SH-SY5Y (cell line): ENCODE measurements at regions not wholly inside any gene's neighbourhood (a gene's known extent, or its start where the extent isn't known, plus 50 kb on each side); places are given as distances from the start of the nearest gene placed in this dataset.

Experiments used
- GATA2 ChIP-seq: IDR thresholded peaks from 2 replicates; pipeline ENCODE4 v1.6.1; 2011; ENCODE audit warnings: mild to moderate bottlenecking, low read depth, low read length
- GATA3 ChIP-seq: IDR thresholded peaks from 2 replicates; pipeline ENCODE4 v1.6.1; 2011; ENCODE audit warnings: low read depth, mild to moderate bottlenecking, low read length, moderate library complexity

- TF ChIP-seq GATA2 (no peak), GATA3 (no peak)
Observed at GRCh38 chr18:43524260-43524659, 247.0 kb upstream of the SYT4 start.

GRCh38 chr18:43525169-43525568 is 247.9 kb upstream of the SYT4 start:
- peak; percentile 28; the same call in 1 of the 2 replicates for TF ChIP-seq GATA2
- TF ChIP-seq GATA3, result no peak

DNA sequence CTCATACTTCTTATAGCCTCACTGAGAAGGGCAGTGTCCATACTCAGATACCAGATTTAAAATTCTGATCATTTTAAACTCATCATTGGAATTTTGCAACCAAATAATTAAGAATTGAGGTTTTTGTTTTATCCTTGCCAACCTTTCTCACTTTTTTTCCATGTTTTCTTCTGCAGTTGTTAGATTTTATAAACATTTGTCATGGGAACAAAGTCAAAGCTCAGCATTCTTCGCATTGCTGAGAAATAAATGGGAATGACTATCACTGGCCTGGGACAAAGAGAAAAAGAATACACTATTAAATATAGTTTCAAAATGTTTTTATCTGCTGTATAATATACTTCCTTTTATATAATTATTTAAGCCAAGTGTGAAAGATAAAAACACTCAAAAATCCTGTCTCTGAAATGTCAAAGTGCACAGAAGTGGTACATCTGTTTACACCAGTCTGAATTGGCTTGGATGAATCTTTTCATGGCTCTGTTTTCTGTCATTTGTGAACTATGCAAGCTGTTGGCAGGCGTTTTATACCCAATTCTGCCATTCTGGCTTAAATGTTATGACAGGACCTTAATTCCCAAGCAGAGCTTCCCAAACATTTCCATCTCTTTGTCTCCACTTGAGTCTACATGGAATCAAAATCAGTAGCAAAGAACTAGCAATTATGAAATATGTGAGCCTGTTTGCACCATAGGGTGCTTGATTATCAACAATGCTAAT is 249.3 kb upstream of the SYT4 start:
- TF ChIP-seq GATA3 (no peak), GATA2 (no peak)

- TF ChIP-seq GATA3 (no peak), GATA2 (no peak)
Observed at GRCh38 chr18:43531438-43531837, 254.1 kb upstream of the SYT4 start.

DNA sequence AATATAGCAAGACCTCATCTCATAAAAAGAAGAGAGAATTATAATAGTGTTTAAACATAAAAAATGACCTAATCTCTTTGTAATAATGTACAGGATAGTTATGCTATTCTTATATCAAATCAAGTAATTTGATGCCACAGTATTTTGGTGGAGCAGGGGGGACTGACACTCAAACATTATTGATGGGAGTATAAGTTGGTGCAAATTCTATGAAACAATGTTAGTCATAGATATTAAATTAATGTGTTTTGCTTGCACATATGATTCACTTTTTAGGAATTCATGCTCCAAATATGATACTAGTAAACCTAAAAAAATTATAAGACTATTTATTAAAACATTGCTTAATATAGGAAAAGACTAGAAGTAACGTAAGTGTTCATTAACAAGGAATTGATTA is 256.1 kb upstream of the SYT4 start:
- TF ChIP-seq GATA3, result no peak
- no peak for TF ChIP-seq GATA2

- TF ChIP-seq GATA2 (no peak), GATA3 (no peak)
Observed at GRCh38 chr18:43534511-43534910, 257.2 kb upstream of the SYT4 start.

DNA sequence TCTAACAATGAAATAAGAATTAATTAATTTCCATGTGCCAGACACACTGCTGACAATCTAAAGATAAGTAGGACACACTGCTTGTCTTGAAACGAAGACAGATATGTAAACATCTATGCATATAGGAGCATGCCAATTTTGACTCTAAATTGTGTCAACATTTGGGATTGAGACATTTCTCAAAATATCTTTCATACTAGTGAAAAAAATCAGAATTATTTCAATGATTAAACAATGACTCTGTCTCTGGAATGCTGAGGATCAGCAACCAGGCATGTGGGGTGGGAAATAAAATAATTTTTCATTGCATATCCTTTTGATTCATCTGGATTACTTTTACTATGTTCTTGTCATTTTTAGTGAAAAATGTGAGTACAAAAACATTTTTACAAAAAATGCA is 262.6 kb upstream of the SYT4 start:
- TF ChIP-seq GATA3 (no peak), GATA2 (no peak)

DNA sequence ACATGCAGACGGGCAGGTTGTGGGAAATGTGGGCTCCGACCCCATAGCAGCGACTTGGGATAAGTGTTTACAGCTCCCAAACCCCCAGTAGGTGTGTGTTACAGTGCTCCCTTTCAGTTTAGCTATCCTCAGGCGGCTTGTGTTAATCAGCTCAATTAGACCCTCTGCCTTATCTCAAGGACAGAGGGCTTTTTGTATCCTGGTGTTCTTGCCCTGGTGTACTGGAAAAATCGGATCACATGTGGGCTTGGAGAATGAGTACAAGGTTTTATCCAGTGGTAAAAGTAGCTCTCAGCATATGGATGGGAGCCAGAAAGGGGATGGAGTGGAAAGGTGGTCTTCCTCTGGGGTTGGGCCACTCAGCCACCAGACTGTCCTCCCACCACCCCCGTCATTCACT is 264.7 kb upstream of the SYT4 start:
- TF ChIP-seq GATA3 (no peak), GATA2 (no peak)

DNA sequence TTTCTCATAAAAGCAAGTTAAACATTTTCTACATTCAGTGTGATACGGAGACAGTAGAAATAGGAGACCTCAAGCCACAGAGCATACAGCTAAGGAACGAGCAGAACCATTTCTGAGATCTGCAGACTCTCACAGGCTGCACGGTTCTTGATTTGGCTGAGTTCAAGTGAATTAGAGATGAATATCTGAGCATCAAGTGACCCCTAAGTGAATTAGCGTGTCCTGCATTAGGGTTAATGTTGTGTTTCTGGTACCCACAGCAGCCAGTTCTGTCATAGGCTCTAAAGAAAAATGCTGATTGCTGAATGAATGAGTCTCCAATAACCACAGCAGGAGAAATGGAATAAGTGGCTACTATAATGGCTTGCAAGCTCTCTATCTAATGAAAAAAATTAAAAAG is 265.9 kb upstream of the SYT4 start:
- TF ChIP-seq GATA2 (peak; percentile 66), GATA3 (no peak)

DNA sequence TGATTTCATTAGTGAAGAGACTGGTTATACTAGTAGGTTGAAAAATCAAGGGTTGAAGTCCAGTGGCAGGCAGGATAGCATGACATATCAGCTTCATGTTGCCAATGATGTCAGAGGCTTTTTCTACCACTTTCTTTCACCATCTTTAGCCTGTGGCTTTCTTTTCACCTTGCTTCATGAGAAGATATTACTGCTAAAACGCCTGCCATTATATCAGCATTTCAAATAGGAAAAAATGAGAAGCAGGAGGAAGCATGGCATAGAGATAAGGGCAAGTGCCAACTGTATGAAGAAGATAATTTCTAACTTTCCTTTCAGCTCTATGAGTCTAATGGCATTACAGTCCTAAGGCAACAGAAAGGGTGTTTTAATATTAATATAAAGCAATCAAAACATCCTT is 270.2 kb upstream of the SYT4 start:
- no peak for TF ChIP-seq GATA3
- no peak for TF ChIP-seq GATA2

GRCh38 chr18:43559507-43559906 is 282.2 kb upstream of the SYT4 start:
- no peak for TF ChIP-seq GATA2
- TF ChIP-seq GATA3, result no peak

DNA sequence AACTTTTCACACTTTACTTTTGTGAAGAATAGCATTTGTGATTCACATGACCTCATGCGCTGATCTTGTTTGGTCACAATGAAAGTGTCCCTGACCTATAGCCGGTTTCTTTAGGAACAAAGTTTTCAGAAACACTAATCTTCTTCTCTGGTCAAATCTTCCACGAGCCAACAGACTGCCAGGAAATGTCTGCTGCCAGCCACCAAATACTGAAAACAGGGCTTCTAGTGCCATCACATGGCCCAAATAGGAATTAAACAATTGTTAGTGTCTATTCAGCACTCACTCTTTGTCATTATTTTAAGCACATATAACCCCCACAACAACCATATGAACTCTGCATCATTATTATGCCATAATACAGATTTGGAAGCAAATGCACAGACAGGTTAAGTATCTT is 286.5 kb upstream of the SYT4 start:
- no peak for TF ChIP-seq GATA3
- TF ChIP-seq GATA2, result no peak

- TF ChIP-seq GATA2 (no peak), GATA3 (no peak)
Observed at GRCh38 chr18:43570593-43570992, 293.3 kb upstream of the SYT4 start.

GRCh38 chr18:43571078-43571689 is 293.9 kb upstream of the SYT4 start:
- TF ChIP-seq GATA3 (no peak), GATA2 (no peak)

- TF ChIP-seq GATA2, result no peak
- TF ChIP-seq GATA3, result no peak
Observed at GRCh38 chr18:43572163-43572562, 294.9 kb upstream of the SYT4 start.
